Effector CD4-positive, alpha-beta T cell (primary cell): ENCODE measurements at regions not wholly inside any gene's neighbourhood (a gene's known extent, or its start where the extent isn't known, plus 50 kb on each side); places are given as distances from the start of the nearest gene placed in this dataset.

Experiments used
- DNase-seq: peaks from one replicate; pipeline ENCODE4 v3.0.0-alpha.2; 2020

GRCh38 chr14:34348592-34348991 is 113.4 kb downstream of the SPTSSA start:
- DNase-seq = no peak

GRCh38 chr14:34347683-34348082 is 114.4 kb downstream of the SPTSSA start:
- no peak for DNase-seq

- no peak for DNase-seq
Measured at GRCh38 chr14:34345718-34346465, 116.1 kb downstream of the SPTSSA start.

- no peak for DNase-seq
Measured at GRCh38 chr14:34344318-34344717, 117.7 kb downstream of the SPTSSA start.

GRCh38 chr14:34340025-34340625 is 121.9 kb downstream of the SPTSSA start:
- DNase-seq = no peak

DNA sequence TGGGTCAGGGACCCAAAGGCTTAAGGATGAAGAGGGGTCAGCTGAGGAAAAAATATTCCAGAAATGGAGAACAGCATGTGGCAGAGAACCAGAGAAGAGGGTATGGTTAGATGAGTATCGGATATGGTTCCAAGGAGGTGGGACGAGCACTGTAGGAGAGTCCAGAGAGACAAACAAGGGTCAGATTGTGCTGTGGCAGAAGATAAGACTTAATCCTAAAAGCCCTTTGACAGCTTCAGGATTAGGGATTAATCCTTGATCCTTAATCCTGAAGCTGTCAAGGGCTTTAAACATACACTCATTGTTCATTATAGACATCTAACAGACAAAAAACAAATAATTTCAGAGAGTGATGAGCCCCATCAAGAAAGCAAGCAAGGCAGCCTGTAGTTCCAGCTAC is 124.0 kb downstream of the SPTSSA start:
- no peak for DNase-seq

GRCh38 chr14:34336501-34336900 is 125.5 kb downstream of the SPTSSA start:
- no peak for DNase-seq

DNA sequence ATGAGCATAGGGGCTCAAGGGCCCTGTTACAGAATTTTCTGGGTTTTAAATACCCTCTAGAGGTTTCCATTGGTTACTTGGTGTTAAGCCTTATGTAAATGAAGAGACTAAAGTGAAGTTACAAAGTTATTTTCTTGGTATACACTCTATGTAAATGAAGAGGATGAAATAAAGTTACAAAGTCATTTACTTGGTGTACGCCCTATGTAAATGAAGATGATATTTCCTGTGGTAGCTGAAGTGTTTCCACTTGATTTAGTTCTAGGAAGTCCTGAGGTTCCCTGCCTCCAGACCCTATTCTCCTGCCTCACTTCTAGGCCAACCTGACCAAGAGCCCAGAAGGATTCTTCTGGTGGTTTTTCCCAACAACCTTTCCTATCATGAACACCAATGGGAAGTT is 126.1 kb downstream of the SPTSSA start:
- no peak for DNase-seq

DNA sequence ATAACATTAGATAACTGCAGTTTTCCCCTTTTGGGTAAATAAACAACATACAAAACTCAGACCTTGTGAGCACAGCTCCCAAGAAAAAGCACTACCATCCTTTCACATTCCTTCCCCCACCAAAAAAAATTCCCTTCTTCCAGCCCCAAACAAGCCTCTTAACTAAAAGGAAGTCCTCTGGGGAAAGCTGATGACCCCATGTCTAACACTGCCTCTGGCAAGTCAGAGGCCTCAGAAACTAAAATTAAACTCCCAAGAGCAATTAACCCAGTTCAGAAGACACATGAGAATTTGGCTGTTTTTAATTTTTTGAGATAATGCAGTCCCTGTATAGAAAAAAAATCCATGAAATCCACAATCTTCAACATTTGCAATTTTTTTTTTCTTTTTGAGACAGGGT is 127.7 kb downstream of the SPTSSA start:
- DNase-seq = no peak

- peak; percentile 38 for DNase-seq
Measured at GRCh38 chr14:34331728-34332623, 130.1 kb downstream of the SPTSSA start.

DNA sequence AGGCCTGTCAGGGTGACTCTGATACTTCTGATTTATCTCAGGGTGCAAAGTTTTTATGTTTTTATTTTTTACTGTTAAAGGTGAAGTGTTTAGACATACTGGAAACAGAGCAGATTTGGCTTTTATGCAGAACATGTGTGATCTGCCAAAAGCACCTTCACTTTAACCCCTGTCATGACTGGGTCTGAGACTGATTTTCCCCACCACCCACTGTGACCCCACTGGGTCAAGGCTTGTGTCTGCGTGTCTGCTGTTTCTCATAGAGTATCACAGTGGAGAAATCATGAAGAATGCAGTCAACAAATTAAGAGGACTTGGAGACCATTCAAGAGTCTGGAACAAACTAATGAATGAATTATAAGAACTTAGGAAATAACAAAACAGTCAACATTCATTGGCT is 131.2 kb downstream of the SPTSSA start:
- no peak for DNase-seq

DNA sequence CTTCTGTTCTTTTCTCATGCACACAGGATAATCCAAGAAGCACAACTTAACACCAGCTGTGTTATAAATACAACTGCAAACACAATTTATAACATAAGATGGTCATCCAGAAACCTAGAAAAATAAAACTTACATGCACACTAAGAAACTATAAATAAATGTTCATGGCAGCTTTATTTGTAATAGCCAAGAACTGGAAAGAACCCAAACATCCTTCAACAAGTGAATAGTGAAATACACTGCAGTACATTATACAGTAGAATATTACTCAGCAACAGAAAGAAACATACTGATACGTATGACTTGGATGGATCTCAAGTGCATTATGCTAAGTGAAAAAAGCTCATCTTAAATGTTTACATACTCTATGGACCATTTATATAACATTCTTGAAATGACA is 132.7 kb downstream of the SPTSSA start:
- no peak for DNase-seq

DNA sequence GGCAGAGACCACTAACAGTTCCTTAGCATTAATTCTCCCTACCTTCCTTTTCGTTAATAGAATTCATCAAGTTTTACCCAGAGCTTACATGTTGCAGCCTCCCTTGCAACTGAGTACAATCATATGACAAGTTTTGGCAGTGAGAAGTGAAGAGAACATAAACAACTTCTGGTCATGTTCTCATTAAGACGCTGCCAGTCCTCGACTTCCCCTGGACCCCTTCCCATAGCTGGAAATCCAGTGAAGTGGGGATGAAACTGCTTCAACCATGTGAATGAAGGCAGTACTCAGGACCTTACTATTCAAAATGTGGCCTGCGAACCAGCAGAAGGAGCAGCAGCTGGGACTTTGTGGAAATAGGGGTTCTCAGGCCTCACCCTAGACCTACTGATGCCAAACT is 133.9 kb downstream of the SPTSSA start:
- DNase-seq = no peak

- no peak for DNase-seq
Measured at GRCh38 chr14:34325493-34325892, 136.5 kb downstream of the SPTSSA start.

GRCh38 chr14:34324363-34324795 is 137.7 kb downstream of the SPTSSA start:
- DNase-seq = no peak

GRCh38 chr14:34322940-34323418 is 139.1 kb downstream of the SPTSSA start:
- DNase-seq = peak; percentile 66

GRCh38 chr14:34319140-34319539 is 142.9 kb downstream of the SPTSSA start:
- DNase-seq = no peak

DNA sequence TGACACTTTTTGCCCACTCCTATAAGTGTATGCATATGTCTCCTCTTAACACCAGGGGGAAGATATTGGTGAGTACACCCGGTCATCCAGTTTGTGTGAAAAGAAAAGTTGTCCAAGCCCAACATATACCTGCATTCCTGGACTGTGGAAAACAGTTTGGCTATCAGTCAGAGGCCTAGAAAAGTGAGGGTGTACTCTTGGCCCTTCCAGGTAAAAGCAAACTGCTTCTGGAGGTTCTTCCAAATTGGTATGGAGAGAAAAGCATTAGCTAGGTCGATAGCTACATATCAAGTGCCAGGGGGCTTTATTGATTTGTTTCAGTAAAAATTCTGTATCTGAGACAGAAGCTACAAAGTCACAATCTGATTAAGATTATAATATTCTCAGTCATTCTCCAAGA is 144.0 kb downstream of the SPTSSA start:
- no peak for DNase-seq

DNA sequence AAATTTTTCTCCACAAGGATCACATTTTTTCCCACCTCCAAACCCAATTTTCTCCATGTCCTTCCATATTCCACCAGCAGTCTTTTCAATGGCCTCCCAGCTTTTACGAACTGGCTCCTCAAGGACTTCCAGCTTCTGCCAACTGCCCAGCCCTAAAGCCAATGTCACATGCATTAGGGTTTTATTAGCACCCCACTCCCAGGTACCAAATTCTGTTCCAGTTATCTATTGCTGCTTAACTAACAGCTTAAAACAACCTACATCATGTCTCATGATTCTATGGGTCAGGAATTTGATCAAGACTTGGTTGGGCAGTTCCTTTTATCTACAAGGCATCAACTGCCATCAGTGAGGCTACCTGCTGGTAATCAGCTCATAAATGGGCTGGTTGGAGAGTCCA is 151.3 kb downstream of the SPTSSA start:
- DNase-seq = no peak

GRCh38 chr14:34303811-34304210 is 158.2 kb downstream of the SPTSSA start:
- DNase-seq = no peak

- no peak for DNase-seq
Measured at GRCh38 chr14:34302654-34303053, 159.4 kb downstream of the SPTSSA start.

DNA sequence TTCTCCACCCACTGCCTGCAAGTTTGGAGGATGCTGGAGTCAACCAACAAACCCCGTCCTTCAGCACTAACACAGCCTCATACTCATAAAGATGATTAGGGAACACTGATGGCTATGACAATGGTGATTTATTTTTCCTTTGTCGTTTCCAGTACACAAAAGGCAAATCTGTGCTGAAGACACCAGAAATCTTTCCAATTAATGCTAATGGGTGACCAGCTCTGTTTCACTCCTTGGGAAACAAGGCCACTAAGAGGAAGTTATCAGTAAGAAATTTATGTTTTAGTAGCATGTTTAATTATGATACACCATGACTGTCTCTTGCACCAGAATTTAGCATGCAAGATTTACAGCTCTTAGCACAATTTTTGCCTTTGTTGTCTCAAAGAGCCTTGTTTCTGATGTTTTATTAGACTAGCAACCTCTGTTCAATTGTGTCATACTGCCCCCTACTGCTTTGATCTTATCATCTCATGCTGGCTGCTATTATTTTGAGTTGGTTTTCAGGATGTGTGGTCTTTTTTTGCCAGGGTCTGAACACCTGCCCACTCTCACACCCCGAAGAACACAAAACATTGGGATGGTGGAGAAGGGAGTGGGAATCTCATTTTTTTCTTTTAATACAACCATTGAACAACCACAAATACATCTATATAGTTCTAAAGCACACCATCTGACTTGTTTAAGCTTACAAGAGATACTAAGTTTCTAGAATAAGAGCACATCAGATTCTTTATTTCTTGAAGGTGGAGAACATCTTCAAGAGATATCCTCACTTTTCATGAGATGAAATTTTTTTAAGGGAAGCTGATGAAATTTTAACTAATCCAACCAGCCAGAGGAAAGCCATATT is 160.9 kb downstream of the SPTSSA start:
- no peak for DNase-seq

DNA sequence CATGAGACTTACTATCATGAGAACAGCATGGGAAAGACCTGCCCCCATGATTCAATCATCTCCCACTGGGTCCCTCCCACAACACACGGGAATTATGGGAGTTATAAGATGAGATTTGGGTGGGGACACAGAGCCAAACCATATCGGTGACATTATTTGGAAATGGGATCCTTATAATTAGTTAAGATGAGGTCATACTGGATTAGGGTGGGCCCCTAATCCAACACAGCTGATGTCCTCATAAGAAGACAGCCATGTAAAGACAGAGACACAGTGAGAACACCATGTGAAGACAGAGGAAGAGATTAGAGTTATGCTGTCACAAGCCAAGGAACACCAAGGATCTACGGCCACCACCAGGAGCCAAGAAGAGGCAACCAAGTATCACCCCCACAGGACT is 161.7 kb downstream of the SPTSSA start:
- DNase-seq = no peak
